ENCODE measurements at regions not wholly inside any gene's neighbourhood (a gene's known extent, or its start where the extent isn't known, plus 50 kb on each side); places are given as distances from the start of the nearest gene placed in this dataset.

DNA sequence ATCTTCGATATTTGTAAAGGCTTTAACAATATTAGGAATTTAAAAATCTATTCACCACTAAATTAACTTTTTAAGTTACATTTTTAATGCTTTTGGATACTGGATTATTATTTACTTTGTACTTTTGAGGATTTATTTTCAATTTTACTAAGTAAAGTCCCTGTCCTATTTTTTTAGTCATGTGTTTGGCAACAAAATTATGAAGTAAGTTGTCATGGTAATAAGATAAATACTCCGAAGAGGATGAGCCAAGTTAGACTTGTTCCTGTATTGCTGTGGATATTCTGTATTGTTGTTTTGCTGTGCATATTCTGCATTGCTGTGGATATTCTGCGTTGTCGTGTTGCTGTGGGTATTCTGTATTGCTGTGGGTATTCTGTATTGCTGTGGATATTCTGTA lies 210.1 kb downstream of the MTRR start:
- TF ChIP-seq EZH2 (IDR thresholded peaks at IDR 0.05; ENCODE audit: borderline replicate concordance, low read length): no peak
- TF ChIP-seq, protein P1, sequence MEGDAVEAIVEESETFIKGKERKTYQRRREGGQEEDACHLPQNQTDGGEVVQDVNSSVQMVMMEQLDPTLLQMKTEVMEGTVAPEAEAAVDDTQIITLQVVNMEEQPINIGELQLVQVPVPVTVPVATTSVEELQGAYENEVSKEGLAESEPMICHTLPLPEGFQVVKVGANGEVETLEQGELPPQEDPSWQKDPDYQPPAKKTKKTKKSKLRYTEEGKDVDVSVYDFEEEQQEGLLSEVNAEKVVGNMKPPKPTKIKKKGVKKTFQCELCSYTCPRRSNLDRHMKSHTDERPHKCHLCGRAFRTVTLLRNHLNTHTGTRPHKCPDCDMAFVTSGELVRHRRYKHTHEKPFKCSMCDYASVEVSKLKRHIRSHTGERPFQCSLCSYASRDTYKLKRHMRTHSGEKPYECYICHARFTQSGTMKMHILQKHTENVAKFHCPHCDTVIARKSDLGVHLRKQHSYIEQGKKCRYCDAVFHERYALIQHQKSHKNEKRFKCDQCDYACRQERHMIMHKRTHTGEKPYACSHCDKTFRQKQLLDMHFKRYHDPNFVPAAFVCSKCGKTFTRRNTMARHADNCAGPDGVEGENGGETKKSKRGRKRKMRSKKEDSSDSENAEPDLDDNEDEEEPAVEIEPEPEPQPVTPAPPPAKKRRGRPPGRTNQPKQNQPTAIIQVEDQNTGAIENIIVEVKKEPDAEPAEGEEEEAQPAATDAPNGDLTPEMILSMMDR (conservative IDR thresholded peaks at IDR 0.05 in 1 of 2, IDR thresholded peaks at IDR 0.05 in 1 of 2; ENCODE audit: extremely low read depth in 1 of 2, insufficient read depth in 1 of 2, low read depth in 1 of 2, low read length in 2 of 2): no peak
